SIG-M5 (cell line): ENCODE measurements at regions not wholly inside any gene's neighbourhood (a gene's known extent, or its start where the extent isn't known, plus 50 kb on each side); places are given as distances from the start of the nearest gene placed in this dataset.

Source experiments
- DNase-seq: peaks from one replicate; lab custom pipeline; 2025; lab: John Stamatoyannopoulos, UW

GRCh38 chr19:31160336-31160926 is 188.8 kb downstream of the TSHZ3 start:
- no peak for DNase-seq

DNA sequence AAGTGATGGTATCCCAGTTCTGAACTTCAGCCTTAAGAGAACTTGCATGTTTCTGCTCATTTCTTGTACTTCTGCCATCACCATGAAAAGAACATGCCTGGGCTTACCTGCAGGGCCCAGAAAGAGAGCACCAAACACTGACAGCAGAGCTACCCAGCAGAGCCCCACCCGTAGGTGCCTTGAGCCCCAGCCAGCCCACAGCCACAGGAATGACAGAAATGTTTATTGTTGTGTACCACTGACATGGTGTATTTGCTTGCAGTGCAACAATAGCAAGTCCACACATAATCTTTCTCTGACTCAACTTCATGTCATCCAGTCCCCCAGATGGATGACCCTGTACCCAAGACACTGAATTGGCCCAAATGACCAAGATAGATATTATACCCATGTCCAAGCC is 195.2 kb downstream of the TSHZ3 start:
- DNase-seq, result no peak

DNA sequence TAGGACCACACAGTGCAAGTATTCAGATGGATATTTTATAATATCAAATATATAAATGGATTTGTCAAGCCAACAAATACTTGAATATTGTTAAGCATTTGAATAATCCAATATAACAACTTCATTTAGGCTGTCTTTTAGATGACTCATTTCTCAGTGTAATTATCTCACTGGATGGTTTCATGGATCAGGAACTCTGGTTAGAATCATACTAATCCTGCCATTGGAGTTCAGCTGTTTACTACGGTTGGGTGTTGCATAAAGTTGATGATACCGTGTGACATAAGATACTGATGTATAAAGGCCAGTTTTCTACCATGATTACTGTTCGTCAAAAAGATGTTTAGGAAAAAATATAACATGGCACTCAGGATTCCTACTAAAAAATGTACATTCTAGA is 196.3 kb downstream of the TSHZ3 start:
- DNase-seq, result no peak

- DNase-seq, result no peak
Observed at GRCh38 chr19:31149441-31149941, 199.7 kb downstream of the TSHZ3 start.

- no peak for DNase-seq
Observed at GRCh38 chr19:31148671-31149070, 200.6 kb downstream of the TSHZ3 start.

DNA sequence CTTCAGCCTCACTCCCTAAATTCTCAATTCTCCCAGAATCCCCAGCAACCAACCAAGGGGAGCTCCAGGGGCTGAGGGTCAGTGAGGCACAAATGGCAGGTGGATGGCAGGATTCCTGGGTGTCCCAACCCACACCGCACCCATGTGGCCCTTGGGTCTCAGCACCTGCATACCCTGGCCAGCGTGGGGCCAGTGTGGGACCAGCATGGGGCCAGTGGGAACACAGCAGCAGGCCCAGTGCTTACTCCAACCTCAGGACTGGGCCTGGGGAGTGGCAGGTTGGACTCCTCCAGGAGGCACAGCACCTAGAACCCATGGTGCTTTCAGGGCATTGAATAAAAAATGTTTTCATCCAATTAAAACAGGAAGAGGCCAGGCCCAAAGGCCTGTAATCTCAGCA is 202.0 kb downstream of the TSHZ3 start:
- no peak for DNase-seq

GRCh38 chr19:31146546-31147183 is 202.6 kb downstream of the TSHZ3 start:
- DNase-seq, result no peak

- DNase-seq, result no peak
Observed at GRCh38 chr19:31146015-31146414, 203.2 kb downstream of the TSHZ3 start.

- DNase-seq, result no peak
Observed at GRCh38 chr19:31145007-31145406, 204.2 kb downstream of the TSHZ3 start.

DNA sequence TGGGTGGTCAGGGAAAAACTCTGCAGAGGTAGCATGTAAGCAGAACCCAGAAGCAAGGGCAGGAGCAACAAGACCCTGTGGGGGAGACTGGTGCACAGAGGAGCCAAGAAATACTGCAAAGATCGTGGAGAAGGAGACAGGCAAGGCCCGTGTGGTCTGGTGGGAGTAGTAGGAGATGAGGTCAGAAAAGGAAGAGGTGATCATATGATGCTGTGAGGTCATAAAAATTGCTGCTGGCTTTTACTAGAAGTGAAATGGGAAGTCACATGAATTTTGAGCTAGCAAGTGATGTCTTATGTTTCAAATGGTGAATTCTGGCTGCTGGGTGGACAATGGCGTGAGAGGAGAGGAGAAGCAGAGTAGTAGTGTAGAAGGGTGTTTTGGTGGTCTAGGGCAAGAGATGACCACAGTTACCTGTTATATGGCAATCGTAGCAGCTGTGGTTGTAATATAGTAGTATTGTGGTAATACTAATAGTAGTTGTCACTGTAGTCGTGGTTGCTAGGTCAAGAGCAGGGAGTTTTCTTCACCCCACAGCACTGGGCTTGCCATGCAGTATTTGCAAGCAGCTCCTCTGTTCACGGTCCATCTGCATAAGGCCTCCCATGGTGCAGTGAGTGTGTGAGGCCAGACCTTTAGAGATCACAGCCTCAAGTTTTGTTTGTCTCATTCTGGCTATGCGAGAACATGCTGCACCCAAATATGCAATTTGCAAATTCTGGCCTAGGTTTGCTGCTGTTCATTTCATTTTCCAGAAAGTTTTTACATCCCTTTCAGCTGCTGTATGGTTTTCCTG is 205.0 kb downstream of the TSHZ3 start:
- DNase-seq, result no peak

DNA sequence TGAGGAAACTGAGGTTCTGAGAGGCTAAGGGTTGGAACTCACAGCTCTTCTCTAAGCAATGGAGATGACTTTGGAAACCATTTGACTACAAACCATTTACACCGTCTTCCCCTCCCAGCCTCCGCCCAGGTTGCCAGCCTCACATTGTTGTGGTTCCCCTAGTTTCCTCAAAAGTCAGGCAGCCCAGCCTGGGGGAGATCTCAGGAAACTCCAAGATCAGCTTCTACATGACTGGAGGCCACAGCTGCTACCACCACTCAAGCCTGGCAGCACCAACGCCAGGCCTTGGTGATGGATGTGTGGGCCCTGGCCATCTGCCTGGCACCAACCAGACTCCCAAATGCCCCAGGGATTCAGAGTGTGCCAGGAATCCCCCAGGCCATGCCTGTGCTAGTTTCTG is 207.9 kb downstream of the TSHZ3 start:
- DNase-seq, result no peak

DNA sequence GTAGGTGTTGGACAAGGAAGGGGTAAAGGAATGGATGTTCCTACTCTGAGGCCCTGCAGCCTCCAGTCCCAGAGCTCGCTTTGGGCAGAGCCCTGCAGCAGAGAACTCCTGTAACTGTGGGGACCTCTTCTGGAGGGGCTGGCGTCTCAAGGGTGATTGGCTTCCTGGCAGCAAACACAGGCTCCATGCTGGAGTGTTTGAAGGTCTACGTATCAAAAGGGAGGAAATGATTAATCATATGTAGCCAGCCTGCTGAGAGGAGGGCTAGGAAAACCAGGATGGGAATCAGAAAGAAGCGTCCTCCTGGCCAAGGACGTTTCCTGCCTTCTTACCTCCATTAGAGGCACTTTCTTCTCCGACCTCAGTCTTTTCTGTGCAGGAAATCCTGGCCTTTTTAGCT is 208.5 kb downstream of the TSHZ3 start:
- DNase-seq, result no peak

DNA sequence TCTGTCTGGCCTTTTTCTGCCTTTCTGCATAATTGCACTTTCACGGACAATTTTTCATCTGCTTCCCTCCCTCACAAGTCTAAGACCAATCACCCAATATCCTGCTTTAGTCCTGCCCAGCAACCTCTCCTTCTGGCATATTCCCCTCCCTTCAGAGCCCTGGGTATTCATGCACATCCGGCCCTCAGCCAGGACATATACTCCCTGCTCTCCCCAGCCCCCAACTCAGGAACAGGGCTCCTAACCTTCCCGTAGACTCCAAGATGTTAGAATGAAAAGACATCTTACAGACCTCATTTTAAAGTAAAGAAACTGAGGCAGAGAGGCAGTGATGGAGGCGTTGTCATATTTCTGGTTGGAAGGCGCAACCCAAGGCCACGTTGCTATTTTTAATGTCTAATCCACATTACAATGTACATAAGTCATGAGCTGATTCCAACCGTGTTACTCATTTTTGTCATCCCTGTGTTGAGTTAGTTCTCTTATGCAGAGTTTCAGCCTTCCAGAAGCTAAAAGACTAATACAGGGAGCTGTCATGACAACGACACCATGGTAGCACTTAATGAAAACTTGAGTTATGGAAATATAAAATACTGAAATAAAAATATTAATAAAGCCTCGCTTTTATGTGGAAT is 209.2 kb downstream of the TSHZ3 start:
- no peak for DNase-seq

DNA sequence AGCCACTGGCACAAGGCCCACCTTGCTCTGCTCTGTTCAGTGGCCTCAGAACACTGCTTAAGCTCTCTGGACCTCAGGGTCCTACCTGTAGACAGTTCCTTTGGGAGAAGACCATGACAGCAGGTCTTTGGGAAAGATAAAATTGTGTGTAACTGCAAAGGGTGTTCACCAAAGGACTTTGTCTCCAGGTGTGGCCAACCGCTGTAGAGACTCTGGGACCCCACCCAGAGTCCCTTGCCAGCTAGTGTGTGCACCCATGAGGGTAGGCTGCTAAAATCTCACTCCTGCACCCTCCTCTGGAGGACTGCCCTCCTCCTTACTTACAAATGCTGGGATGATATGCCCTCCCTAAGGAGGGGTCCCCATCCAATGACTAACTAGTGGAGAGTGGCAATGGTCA is 211.2 kb downstream of the TSHZ3 start:
- no peak for DNase-seq

GRCh38 chr19:31135841-31136240 is 213.4 kb downstream of the TSHZ3 start:
- DNase-seq, result no peak

DNA sequence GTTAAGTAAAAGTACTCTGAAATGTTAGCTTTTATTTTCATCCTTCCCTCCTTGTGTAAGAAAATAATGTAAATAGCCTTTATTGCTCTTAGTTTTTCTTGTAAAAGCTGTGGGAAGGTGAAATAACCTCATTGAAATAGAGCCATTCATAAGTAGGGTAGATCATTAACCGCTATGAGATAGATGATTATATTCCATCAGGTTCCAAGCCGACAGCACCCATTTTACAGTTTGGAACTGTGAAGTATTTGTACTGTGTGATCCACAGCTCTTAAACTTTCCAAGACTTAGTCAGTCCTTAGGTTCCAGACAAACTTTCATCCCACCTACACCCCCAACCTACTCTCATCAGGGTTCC is 216.5 kb downstream of the TSHZ3 start:
- no peak for DNase-seq

- no peak for DNase-seq
Observed at GRCh38 chr19:31128291-31128690, 220.9 kb downstream of the TSHZ3 start.

DNA sequence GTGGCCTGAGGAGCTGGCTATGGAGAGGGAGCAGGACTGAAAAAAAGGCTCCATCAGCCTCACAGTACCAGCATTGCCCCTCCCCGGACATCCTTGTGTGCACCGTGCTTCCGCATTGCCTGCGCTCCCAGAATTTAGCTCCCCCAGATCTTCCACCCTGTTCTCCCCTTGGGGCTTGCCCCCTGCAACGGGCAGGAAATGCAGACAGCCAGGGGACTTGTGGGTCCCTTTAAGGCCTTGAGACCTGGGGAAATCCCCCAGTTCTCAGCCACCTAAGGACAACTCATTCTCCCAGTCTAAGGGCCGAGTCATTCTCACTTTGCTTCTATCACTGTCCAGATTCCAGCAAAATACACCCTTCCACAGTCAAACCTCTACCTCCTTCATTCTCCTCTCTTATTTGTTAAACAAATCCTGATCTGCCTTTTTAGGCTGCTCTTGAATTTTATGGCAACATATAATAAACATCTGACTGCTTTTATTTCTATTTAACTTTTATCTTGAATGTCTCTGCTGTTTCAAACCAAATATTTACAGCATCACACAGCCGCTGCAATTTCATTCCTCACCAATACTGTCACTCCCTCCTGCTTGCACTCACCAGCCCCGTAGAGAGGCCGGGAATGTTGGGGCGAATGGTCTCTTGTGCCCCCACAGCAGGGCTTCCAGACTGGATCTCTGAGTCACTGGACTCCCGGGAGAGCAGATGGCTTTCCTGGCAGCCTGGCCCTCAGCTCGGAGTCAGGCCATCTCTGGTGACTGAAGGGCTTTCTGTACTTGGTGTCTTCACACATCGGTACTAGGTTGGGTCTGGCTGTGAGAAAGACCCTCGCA is 221.9 kb downstream of the TSHZ3 start:
- DNase-seq, result no peak

GRCh38 chr19:31126236-31126635 is 223.0 kb downstream of the TSHZ3 start:
- DNase-seq, result no peak

DNA sequence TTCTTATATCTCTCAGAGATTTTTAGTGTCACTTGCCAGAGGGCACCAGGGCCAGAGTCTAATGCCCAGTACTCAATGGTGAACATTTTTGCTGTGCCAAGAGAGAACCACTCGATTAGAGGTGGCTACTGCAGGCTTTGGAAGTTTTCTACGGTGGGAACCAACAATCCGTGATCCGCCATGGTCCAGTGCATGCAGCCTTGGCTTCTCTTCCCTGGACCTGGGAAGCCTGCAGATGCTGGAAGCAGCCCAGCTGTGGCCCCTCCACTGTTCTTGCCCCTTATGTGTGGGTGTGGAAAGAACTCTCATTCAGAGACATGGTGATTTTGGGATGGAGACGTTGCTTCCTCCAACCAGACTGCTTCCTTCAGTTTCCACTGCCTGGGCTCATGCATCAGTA is 224.2 kb downstream of the TSHZ3 start:
- DNase-seq, result no peak

GRCh38 chr19:31121501-31121900 is 227.7 kb downstream of the TSHZ3 start:
- no peak for DNase-seq

GRCh38 chr19:31120952-31121351 is 228.3 kb downstream of the TSHZ3 start:
- DNase-seq, result no peak
